Naive B cell (primary cell): ENCODE measurements at regions not wholly inside any gene's neighbourhood (a gene's known extent, or its start where the extent isn't known, plus 50 kb on each side); places are given as distances from the start of the nearest gene placed in this dataset.
A peak's percentile ranks its signal among the peaks of the same experiment; 100 is the strongest.

Source experiments
- ATAC-seq, 2 donors: fragments of 150-1000 bp; cut with Tn5 transposase; 2 replicates each; pipeline ENCODE4 v1.10.0; 2021; ENCODE audit warnings: low read depth in 2 of 2, mild to moderate bottlenecking in 2 of 2, moderate library complexity in 2 of 2
- DNase-seq: peaks from one replicate; pipeline ENCODE4 v3.0.0; 2022
- H3K27ac Mint-ChIP-seq, 6 donors: one replicate each; pipeline ENCODE4 v1.8.0; 2020 to 2022; ENCODE audit warnings: mild to moderate bottlenecking in 6 of 6, mixed read lengths in 6 of 6, moderate library complexity in 5 of 6, inconsistent platforms in 2 of 6
- H3K27me3 Mint-ChIP-seq, 3 donors: one replicate each; pipeline ENCODE4 v1.8.0; 2021 to 2022; ENCODE audit warnings: mixed read lengths in 3 of 3, mild to moderate bottlenecking in 1 of 3
- H3K36me3 Mint-ChIP-seq, 2 donors: one replicate each; pipeline ENCODE4 v1.8.0; 2020 to 2022; ENCODE audit warnings: mixed read lengths in 2 of 2, inconsistent platforms in 1 of 2, mild to moderate bottlenecking in 1 of 2
- H3K4me1 Mint-ChIP-seq, 3 donors: one replicate each; pipeline ENCODE4 v1.8.0; 2020 to 2022; ENCODE audit warnings: mixed read lengths in 3 of 3, inconsistent platforms in 1 of 3, mild to moderate bottlenecking in 1 of 3, moderate library complexity in 1 of 3
- H3K4me3 Mint-ChIP-seq, 8 donors: one replicate each; pipeline ENCODE4 v1.8.0; 2020 to 2022; ENCODE audit warnings: mild to moderate bottlenecking in 8 of 8, mixed read lengths in 8 of 8, moderate library complexity in 8 of 8, inconsistent platforms in 2 of 8
- H3K9me3 Mint-ChIP-seq, 7 donors: one replicate each; pipeline ENCODE4 v1.8.0; 2020 to 2022; ENCODE audit warnings: mixed read lengths in 7 of 7, mild to moderate bottlenecking in 5 of 7, inconsistent platforms in 2 of 7, moderate library complexity in 1 of 7

DNA sequence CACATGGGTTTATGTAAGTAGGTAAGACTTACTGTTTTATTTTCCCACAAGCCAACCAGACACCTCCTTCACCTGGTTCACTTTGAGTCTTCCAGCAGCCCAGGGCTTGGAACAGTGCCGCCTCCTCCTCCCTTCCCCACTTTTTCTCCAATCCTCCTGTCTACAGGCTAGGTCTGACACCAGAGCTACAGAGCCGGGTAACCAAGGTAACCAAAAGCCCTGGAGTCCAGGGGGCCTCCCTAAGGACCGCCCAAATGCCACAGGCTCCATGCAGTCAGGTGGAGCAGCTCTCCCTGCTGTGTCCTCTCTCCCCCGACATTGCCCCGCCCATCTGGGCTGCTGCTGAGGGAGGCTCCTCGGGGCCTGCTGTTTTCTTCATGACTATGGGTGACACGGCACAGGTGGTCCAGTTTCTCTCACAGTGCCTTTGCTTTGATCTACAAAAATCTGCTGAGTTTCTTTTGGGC, 138.0 kb upstream of the EFNA5 start:
- no peak overlapping the region for H3K27ac Mint-ChIP-seq
- H3K36me3 Mint-ChIP-seq: no peaks in the 10 kb centered on the region
- H3K27me3 Mint-ChIP-seq: no peaks in the 10 kb centered on the region
- ATAC-seq: no peak
- peaks cover 0 to 5% (median 0%) of the 10 kb centered on the region in 7 donors for H3K9me3 Mint-ChIP-seq
- H3K4me1 Mint-ChIP-seq: no peaks in the 10 kb centered on the region
- DNase-seq: no peak
- H3K4me3 Mint-ChIP-seq: no peak overlapping the region

DNA sequence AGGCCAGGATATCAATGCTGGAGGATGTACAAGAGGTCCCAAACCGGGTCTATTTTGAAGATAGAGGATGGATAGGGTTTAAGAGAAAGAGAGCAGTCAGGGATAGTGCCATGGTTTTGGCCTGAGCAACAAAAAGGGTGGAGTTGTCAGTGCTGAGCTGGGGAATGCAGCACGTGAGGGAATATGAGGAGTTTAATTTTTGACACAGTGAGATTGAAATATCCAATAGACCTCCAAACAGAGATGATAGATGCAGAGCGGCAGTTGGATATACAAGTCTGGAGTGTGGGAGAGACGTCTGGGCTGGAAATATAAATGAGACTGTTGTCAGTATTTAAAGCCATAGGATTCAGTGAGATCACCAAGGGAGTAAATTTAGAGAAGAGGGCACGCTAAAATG, 136.7 kb upstream of the EFNA5 start:
- H3K9me3 Mint-ChIP-seq: peaks cover 0 to 5% (median 0%) of the 10 kb centered on the region in 7 donors
- ATAC-seq (no peak), DNase-seq (no peak)
- no peak overlapping the region for H3K4me3 Mint-ChIP-seq
- H3K4me1 Mint-ChIP-seq: no peaks in the 10 kb centered on the region
- H3K27me3 Mint-ChIP-seq: no peaks in the 10 kb centered on the region
- no peak overlapping the region for H3K27ac Mint-ChIP-seq
- H3K36me3 Mint-ChIP-seq: no peaks in the 10 kb centered on the region

DNA sequence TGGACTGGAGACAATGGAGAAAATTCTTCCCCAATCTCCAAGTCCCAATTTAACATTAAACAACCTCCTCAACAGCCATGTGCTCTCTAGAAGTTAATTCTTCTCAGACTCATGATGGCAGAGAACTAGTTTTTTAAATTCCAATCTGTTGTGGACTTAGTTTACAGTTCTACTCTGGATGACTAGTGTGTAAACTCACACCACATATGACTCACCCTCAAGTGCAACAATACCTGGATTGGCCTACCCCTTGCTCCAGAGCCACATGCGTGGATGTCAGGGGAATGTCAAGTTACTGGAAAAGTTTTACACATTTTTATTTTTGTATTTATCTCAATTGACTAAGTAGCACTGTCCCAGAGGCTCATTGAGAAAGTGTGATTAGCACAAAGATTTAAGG, 136.0 kb upstream of the EFNA5 start:
- no peak for ATAC-seq
- no peak for DNase-seq
- Mint-ChIP-seq H3K36me3 (no peaks in the 10 kb centered on the region), H3K27me3 (no peaks in the 10 kb centered on the region), H3K27ac (no peak overlapping the region), H3K9me3 (peaks cover 0 to 5% (median 0%) of the 10 kb centered on the region in 7 donors), H3K4me1 (no peaks in the 10 kb centered on the region), H3K4me3 (no peak overlapping the region)

DNA sequence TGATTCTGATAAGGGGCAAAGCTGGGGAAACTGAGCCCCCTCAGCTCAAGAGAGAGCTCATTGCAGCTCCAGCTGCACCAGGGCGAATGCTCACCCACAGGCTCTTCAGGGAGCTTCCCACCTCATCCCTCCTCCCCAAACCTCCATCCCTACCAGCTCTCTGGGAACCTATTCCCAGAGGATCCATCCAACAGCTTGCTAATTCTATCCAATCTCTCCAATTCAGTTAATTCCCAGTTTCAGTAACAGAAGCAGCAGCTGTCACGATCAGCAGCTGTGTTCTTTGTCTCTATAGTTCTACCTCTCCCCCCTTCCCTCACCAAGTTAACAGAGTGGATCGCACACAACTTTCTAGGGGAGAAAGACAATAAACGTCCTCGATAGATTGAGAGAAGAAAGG, 135.5 kb upstream of the EFNA5 start:
- H3K36me3 Mint-ChIP-seq: no peaks in the 10 kb centered on the region
- peaks cover 0 to 5% (median 0%) of the 10 kb centered on the region in 7 donors for H3K9me3 Mint-ChIP-seq
- H3K4me1 Mint-ChIP-seq: no peaks in the 10 kb centered on the region
- H3K27me3 Mint-ChIP-seq: no peaks in the 10 kb centered on the region
- DNase-seq (no peak), ATAC-seq (no peak)
- no peak overlapping the region for H3K4me3 Mint-ChIP-seq
- H3K27ac Mint-ChIP-seq: no peak overlapping the region

GRCh38 chr5:107805824-107806223, 135.1 kb upstream of the EFNA5 start:
- H3K4me3 Mint-ChIP-seq: no peak overlapping the region
- ATAC-seq (no peak), DNase-seq (no peak)
- H3K27ac Mint-ChIP-seq: no peak overlapping the region
- peaks cover 0 to 5% (median 0%) of the 10 kb centered on the region in 7 donors for H3K9me3 Mint-ChIP-seq
- H3K4me1 Mint-ChIP-seq: no peaks in the 10 kb centered on the region
- no peaks in the 10 kb centered on the region for H3K36me3 Mint-ChIP-seq
- H3K27me3 Mint-ChIP-seq: no peaks in the 10 kb centered on the region

DNA sequence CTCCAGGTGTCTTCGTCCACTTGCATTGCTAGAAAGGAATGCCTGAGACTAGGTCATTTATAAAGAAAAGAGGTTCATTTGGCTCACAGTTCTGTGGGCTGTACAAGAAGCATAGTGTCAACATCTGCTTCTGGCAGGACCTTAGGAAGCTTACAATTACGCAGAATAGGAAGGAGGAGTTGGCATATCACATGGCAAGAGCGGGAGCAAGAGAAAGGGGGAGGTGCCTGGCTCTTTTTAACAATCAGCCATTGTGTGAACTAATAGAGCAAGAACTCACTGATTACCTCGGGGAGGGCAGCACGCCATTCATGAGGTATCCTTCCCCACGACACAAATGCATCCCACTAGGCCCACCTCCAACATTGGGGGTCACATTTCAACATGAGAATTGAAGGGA, 134.4 kb upstream of the EFNA5 start:
- H3K27me3 Mint-ChIP-seq: no peaks in the 10 kb centered on the region
- DNase-seq: no peak
- H3K4me3 Mint-ChIP-seq: no peak overlapping the region
- peaks cover 0 to 4% (median 0%) of the 10 kb centered on the region in 7 donors for H3K9me3 Mint-ChIP-seq
- H3K27ac Mint-ChIP-seq: no peak overlapping the region
- ATAC-seq: no peak
- H3K36me3 Mint-ChIP-seq: no peaks in the 10 kb centered on the region
- no peaks in the 10 kb centered on the region for H3K4me1 Mint-ChIP-seq

GRCh38 chr5:107803728-107804127, 133.0 kb upstream of the EFNA5 start:
- Mint-ChIP-seq H3K27ac (no peak overlapping the region), H3K4me3 (no peak overlapping the region)
- ATAC-seq: no peak

GRCh38 chr5:107801061-107801460, 130.3 kb upstream of the EFNA5 start:
- Mint-ChIP-seq H3K36me3 (no peaks in the 10 kb centered on the region), H3K27ac (no peak overlapping the region)
- no peak for DNase-seq

More at GRCh38 chr5:107803728-107804127, 133.0 kb upstream of the EFNA5 start:
- Mint-ChIP-seq H3K4me1 (no peaks in the 10 kb centered on the region), H3K9me3 (peaks cover 0 to 3% (median 0%) of the 10 kb centered on the region in 7 donors), H3K36me3 (no peaks in the 10 kb centered on the region), H3K27me3 (peaks cover 0 to 5% (median 0%) of the 10 kb centered on the region in 3 donors)
- DNase-seq: no peak

GRCh38 chr5:107799306-107799705, 128.6 kb upstream of the EFNA5 start:
- no peak for DNase-seq
- Mint-ChIP-seq H3K4me1 (no peaks in the 10 kb centered on the region), H3K27me3 (peaks cover 0 to 5% (median 0%) of the 10 kb centered on the region in 3 donors), H3K9me3 (peaks cover 0 to 13% (median 2%) of the 10 kb centered on the region in 7 donors), H3K4me3 (no peak overlapping the region), H3K36me3 (no peaks in the 10 kb centered on the region), H3K27ac (no peak overlapping the region)
- no peak for ATAC-seq

More at GRCh38 chr5:107801061-107801460, 130.3 kb upstream of the EFNA5 start:
- no peak for ATAC-seq
- Mint-ChIP-seq H3K27me3 (peaks cover 0 to 5% (median 0%) of the 10 kb centered on the region in 3 donors), H3K4me1 (no peaks in the 10 kb centered on the region), H3K9me3 (peaks cover 0 to 3% (median 0%) of the 10 kb centered on the region in 7 donors), H3K4me3 (no peak overlapping the region)

DNA sequence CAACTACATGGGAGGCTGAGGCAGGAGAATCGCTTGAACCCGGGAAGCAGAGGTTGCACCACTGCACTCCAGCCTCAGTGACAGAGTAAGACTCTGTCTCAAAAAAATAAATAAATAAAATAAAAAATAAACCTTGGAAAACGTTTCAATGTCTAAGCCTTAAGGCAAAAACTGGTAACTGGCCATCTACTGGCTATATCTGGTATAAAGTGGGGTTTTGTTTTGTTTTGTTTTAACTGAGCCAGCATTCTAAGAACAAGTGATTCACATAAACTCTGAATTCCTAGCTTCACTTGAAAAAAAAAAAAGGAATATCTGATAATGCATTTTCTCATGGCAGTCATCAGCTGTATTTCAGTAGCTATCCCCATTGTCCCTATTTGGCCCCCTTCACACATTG, 126.1 kb upstream of the EFNA5 start:
- DNase-seq (no peak), ATAC-seq (no peak)
- Mint-ChIP-seq H3K9me3 (peaks cover 0 to 16% (median 4%) of the 10 kb centered on the region in 7 donors), H3K4me1 (no peaks in the 10 kb centered on the region), H3K27me3 (peaks cover 0 to 5% (median 0%) of the 10 kb centered on the region in 3 donors), H3K4me3 (no peak overlapping the region), H3K27ac (no peak overlapping the region), H3K36me3 (no peaks in the 10 kb centered on the region)

DNA sequence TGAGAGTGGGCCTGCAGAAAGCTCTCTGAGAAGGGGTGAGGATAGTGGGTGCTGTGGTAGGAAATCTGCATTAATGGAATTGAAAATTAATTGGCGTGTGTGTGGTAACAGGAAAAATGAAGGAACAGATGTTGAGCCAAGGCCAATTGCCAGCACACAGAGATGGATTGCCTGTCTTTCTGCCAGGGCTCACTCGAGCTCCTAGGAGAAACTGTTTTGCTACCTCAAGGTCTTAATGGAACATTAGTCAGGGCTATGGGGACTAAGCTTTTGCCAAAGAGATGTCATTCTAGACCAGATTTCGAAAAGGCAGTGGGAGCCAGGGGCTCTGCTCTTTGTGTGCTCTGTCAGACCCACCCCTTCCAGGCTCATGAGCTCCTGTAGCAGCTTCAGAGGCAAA, 124.0 kb upstream of the EFNA5 start:
- ATAC-seq (no peak), DNase-seq (no peak)
- no peaks in the 10 kb centered on the region for H3K4me1 Mint-ChIP-seq
- no peak overlapping the region for H3K27ac Mint-ChIP-seq
- no peaks in the 10 kb centered on the region for H3K36me3 Mint-ChIP-seq
- peaks cover 0 to 16% (median 4%) of the 10 kb centered on the region in 7 donors for H3K9me3 Mint-ChIP-seq
- H3K27me3 Mint-ChIP-seq: peaks cover 0 to 5% (median 0%) of the 10 kb centered on the region in 3 donors
- no peak overlapping the region for H3K4me3 Mint-ChIP-seq

- H3K36me3 Mint-ChIP-seq: no peaks in the 10 kb centered on the region
- H3K4me1 Mint-ChIP-seq: no peaks in the 10 kb centered on the region
- H3K9me3 Mint-ChIP-seq: peaks cover 0 to 16% (median 4%) of the 10 kb centered on the region in 7 donors
- ATAC-seq (no peak), DNase-seq (no peak)
- no peaks in the 10 kb centered on the region for H3K27me3 Mint-ChIP-seq
- H3K4me3 Mint-ChIP-seq: no peak overlapping the region
- no peak overlapping the region for H3K27ac Mint-ChIP-seq
These were observed 122.2 kb upstream of the EFNA5 start for GRCh38 chr5:107792940-107793339.

DNA sequence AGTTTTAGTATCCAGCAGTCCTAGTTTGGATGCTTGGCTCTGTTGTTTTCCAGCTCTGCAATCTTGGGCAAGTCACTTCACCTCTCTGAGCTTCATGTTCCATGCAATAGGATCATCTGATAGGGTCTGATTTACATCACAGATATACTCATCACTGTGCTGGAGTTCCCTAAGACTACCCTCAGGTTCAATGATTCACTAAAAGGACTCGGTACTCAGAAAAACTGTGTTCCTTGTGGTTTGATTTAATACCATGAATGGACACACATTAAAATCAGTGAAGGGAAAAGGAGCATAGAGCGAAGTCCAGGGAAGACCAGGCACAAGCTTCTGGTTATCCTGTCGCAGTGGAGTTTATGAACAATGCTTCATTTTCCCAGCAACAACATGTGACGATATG, 119.9 kb upstream of the EFNA5 start:
- no peaks in the 10 kb centered on the region for H3K27me3 Mint-ChIP-seq
- H3K36me3 Mint-ChIP-seq: no peaks in the 10 kb centered on the region
- peak overlapping the region in 1 of 6 donors; percentile 12 for H3K27ac Mint-ChIP-seq
- no peak overlapping the region for H3K4me3 Mint-ChIP-seq
- no peaks in the 10 kb centered on the region for H3K4me1 Mint-ChIP-seq
- ATAC-seq (no peak), DNase-seq (no peak)
- peaks cover 2 to 22% (median 11%) of the 10 kb centered on the region in 7 donors for H3K9me3 Mint-ChIP-seq

DNA sequence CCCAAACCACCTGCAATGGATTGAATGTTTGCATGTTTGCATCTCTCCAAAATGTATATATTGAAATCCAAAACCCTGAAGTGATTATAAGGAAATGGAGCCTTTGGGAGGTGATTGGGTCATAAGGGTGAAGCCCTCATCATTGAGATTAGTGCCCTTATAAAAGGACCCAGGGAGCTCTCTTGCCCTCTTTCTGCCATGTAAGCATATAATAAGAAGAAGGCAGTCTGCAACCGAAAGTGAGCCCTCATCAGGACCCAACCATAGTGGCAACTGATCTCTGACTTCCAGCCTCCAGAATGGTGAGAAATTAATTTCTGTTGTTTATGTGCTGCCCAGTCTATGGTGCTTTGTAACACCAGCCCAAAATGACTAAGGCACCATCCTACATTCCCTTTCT, 115.7 kb upstream of the EFNA5 start:
- H3K4me3 Mint-ChIP-seq: no peak overlapping the region
- DNase-seq (no peak), ATAC-seq (no peak)
- H3K4me1 Mint-ChIP-seq: no peaks in the 10 kb centered on the region
- no peaks in the 10 kb centered on the region for H3K36me3 Mint-ChIP-seq
- peaks cover 0 to 24% (median 6%) of the 10 kb centered on the region in 7 donors for H3K9me3 Mint-ChIP-seq
- no peaks in the 10 kb centered on the region for H3K27me3 Mint-ChIP-seq
- no peak overlapping the region for H3K27ac Mint-ChIP-seq

DNA sequence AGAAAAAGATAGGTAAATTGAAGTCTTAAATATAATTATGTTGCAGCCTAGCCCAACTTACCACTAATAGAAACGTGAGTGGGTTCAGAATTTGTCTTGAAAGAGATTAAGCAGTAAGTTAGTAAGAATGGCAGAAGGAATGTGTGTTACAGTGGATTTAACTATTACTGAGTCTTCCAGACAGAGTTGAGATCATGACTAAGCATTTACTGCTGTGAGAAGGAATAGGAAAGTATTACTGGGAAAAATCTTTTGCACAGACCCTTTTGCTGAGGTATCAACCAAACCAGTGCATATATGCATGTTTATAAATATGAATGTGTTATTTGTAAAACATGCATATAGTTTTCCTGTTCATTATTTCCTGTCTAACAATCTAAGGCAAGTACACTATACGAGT, 112.8 kb upstream of the EFNA5 start:
- H3K36me3 Mint-ChIP-seq: no peaks in the 10 kb centered on the region
- H3K9me3 Mint-ChIP-seq: peaks cover 1 to 29% (median 8%) of the 10 kb centered on the region in 7 donors
- H3K27me3 Mint-ChIP-seq: no peaks in the 10 kb centered on the region
- no peak overlapping the region for H3K4me3 Mint-ChIP-seq
- ATAC-seq: no peak
- no peak for DNase-seq
- H3K27ac Mint-ChIP-seq: no peak overlapping the region
- H3K4me1 Mint-ChIP-seq: no peaks in the 10 kb centered on the region
